ENCODE measurements at regions not wholly inside any gene's neighbourhood (a gene's known extent, or its start where the extent isn't known, plus 50 kb on each side); places are given as distances from the start of the nearest gene placed in this dataset.

GRCh38 chr6:23021487-23021886 is 452.1 kb downstream of the HDGFL1 start:
- no peak for DNase-seq (ENCODE audit: low spot score)

- no peak for DNase-seq (ENCODE audit: low spot score)
Measured at GRCh38 chr6:23027281-23027680, 457.9 kb downstream of the HDGFL1 start.

- DNase-seq (ENCODE audit: low spot score), result no peak
Measured at GRCh38 chr6:23031986-23032385, 462.6 kb downstream of the HDGFL1 start.

- DNase-seq (ENCODE audit: low spot score), result no peak
Measured at GRCh38 chr6:23034926-23035325, 465.6 kb downstream of the HDGFL1 start.

GRCh38 chr6:23036406-23036983 is 467.1 kb downstream of the HDGFL1 start:
- no peak for DNase-seq (ENCODE audit: low spot score)

GRCh38 chr6:23040899-23041298 is 471.5 kb downstream of the HDGFL1 start:
- no peak for DNase-seq (ENCODE audit: low spot score)

GRCh38 chr6:23045280-23045679 is 475.9 kb downstream of the HDGFL1 start:
- no peak for DNase-seq (ENCODE audit: low spot score)

- no peak for DNase-seq (ENCODE audit: low spot score)
Measured at GRCh38 chr6:23055523-23055922, 486.2 kb downstream of the HDGFL1 start.

- no peak for DNase-seq (ENCODE audit: low spot score)
Measured at GRCh38 chr6:23073821-23074220, 504.5 kb downstream of the HDGFL1 start.

- DNase-seq (ENCODE audit: low spot score), result no peak
Measured at GRCh38 chr6:23077772-23078171, 508.4 kb downstream of the HDGFL1 start.

GRCh38 chr6:23081701-23082100 is 512.3 kb downstream of the HDGFL1 start:
- DNase-seq (ENCODE audit: low spot score), result no peak

- DNase-seq (ENCODE audit: low spot score), result no peak
Measured at GRCh38 chr6:23086100-23086499, 516.7 kb downstream of the HDGFL1 start.

GRCh38 chr6:23087471-23087870 is 518.1 kb downstream of the HDGFL1 start:
- DNase-seq (ENCODE audit: low spot score), result no peak

- no peak for DNase-seq (ENCODE audit: low spot score)
Measured at GRCh38 chr6:23088761-23089160, 519.4 kb downstream of the HDGFL1 start.

- no peak for DNase-seq (ENCODE audit: low spot score)
Measured at GRCh38 chr6:23089981-23090380, 520.6 kb downstream of the HDGFL1 start.

- no peak for DNase-seq (ENCODE audit: low spot score)
Measured at GRCh38 chr6:23091795-23092194, 522.4 kb downstream of the HDGFL1 start.

GRCh38 chr6:23096876-23097275 is 527.5 kb downstream of the HDGFL1 start:
- no peak for DNase-seq (ENCODE audit: low spot score)

GRCh38 chr6:23097566-23097965 is 528.2 kb downstream of the HDGFL1 start:
- no peak for DNase-seq (ENCODE audit: low spot score)

- DNase-seq (ENCODE audit: low spot score), result no peak
Measured at GRCh38 chr6:23106951-23107350, 537.6 kb downstream of the HDGFL1 start.

- no peak for DNase-seq (ENCODE audit: low spot score)
Measured at GRCh38 chr6:23111984-23112383, 542.6 kb downstream of the HDGFL1 start.

- no peak for DNase-seq (ENCODE audit: low spot score)
Measured at GRCh38 chr6:23114812-23115504, 545.6 kb downstream of the HDGFL1 start.

GRCh38 chr6:23137611-23138010 is 568.2 kb downstream of the HDGFL1 start:
- DNase-seq (ENCODE audit: low spot score), result no peak

GRCh38 chr6:23140871-23141270 is 571.5 kb downstream of the HDGFL1 start:
- DNase-seq (ENCODE audit: low spot score), result no peak

- no peak for DNase-seq (ENCODE audit: low spot score)
Measured at GRCh38 chr6:23145781-23146180, 576.4 kb downstream of the HDGFL1 start.

Data from hematopoietic multipotent progenitor cell treated with erythropoietin and hydrocortisone succinate and interleukin-3 and kit ligand, for 15 days (in vitro differentiated cells).